ENCODE measurements at regions not wholly inside any gene's neighbourhood (a gene's known extent, or its start where the extent isn't known, plus 50 kb on each side); places are given as distances from the start of the nearest gene placed in this dataset.
"Not testable (repeated sequence)": the region's sequence is repeated elsewhere in the genome, so short reads cannot be mapped to it uniquely, and the experiment has no call there.

- peak; percentile 4 for DNase-seq
Observed at GRCh38 chr3:21017115-21017852, 733.7 kb downstream of the ZNF385D start.

GRCh38 chr3:21013566-21013965 lies 737.4 kb downstream of the ZNF385D start:
- DNase-seq: peak; percentile 5

GRCh38 chr3:20999661-21000060 lies 751.3 kb downstream of the ZNF385D start:
- no peak for DNase-seq

- DNase-seq: no peak
Observed at GRCh38 chr3:20997183-20997582, 753.8 kb downstream of the ZNF385D start.

GRCh38 chr3:20990896-20991295 lies 760.1 kb downstream of the ZNF385D start:
- DNase-seq: no peak

GRCh38 chr3:20989653-20990052 lies 761.4 kb downstream of the ZNF385D start:
- DNase-seq: not testable (repeated sequence)

- no peak for DNase-seq
Observed at GRCh38 chr3:20984594-20985205, 766.3 kb downstream of the ZNF385D start.

- no peak for DNase-seq
Observed at GRCh38 chr3:20975188-20975651, 775.8 kb downstream of the ZNF385D start.

GRCh38 chr3:20974396-20974795 lies 776.6 kb downstream of the ZNF385D start:
- no peak for DNase-seq

- not testable (repeated sequence) for DNase-seq
Observed at GRCh38 chr3:20970807-20971206, 780.2 kb downstream of the ZNF385D start.

GRCh38 chr3:20967485-20967884 lies 781.5 kb upstream of the SGO1 start:
- not testable (repeated sequence) for DNase-seq

- no peak for DNase-seq
Observed at GRCh38 chr3:20958161-20958560, 772.2 kb upstream of the SGO1 start.

GRCh38 chr3:20945892-20946291 lies 759.9 kb upstream of the SGO1 start:
- no peak for DNase-seq

GRCh38 chr3:20935791-20936190 lies 749.8 kb upstream of the SGO1 start:
- no peak for DNase-seq

- DNase-seq: no peak
Observed at GRCh38 chr3:20931834-20932233, 745.8 kb upstream of the SGO1 start.

- DNase-seq: peak; percentile 3
Observed at GRCh38 chr3:20930034-20930433, 744.0 kb upstream of the SGO1 start.

GRCh38 chr3:20924646-20925385 lies 738.8 kb upstream of the SGO1 start:
- DNase-seq: no peak

GRCh38 chr3:20921112-20921511 lies 735.1 kb upstream of the SGO1 start:
- DNase-seq: not testable (repeated sequence)

- no peak for DNase-seq
Observed at GRCh38 chr3:20916951-20917606, 731.1 kb upstream of the SGO1 start.

GRCh38 chr3:20914310-20914709 lies 728.3 kb upstream of the SGO1 start:
- no peak for DNase-seq

- DNase-seq: no peak
Observed at GRCh38 chr3:20912406-20912805, 726.4 kb upstream of the SGO1 start.

GRCh38 chr3:20909511-20909910 lies 723.5 kb upstream of the SGO1 start:
- no peak for DNase-seq

GRCh38 chr3:20905210-20905805 lies 719.3 kb upstream of the SGO1 start:
- no peak for DNase-seq
